SK-N-SH (cell line): ENCODE measurements at regions not wholly inside any gene's neighbourhood (a gene's known extent, or its start where the extent isn't known, plus 50 kb on each side); places are given as distances from the start of the nearest gene placed in this dataset.

Experiments
- CTCF ChIA-PET: fragments of 300-600, 350-600 bp; formaldehyde crosslinking; extraction: SDS; loops from one replicate; lab custom pipeline; 2021; lab: Yijun Ruan, JAX
- POLR2A ChIA-PET: fragments of 350-600 bp; sonication (Branson Sonifier 250); formaldehyde crosslinking; extraction: SDS; loops from one replicate; lab custom pipeline; 2020; ENCODE audit warnings: antibody characterized with exemption, inconsistent platforms; lab: Yijun Ruan, JAX
- DNase-seq: peaks from one replicate; pipeline ENCODE4 v3.0.0; 2012
- H2AFZ ChIP-seq: fragments of 200-600 bp; sonication (generic); 2 replicates; pipeline ENCODE4 v1.8.1; 2016; ENCODE audit warnings: antibody characterized with exemption, mild to moderate bottlenecking, low read depth
- H3F3A ChIP-seq: fragments of 200-600 bp; sonication (generic); replicated peaks from 2 replicates; pipeline ENCODE3; 2016; ENCODE audit warnings: antibody characterized with exemption, mild to moderate bottlenecking; ENCODE audit not compliant: insufficient read depth
- H3K27ac ChIP-seq, 2 experiments: fragments of 200-500 bp in 1 of 2; fragments of 200-600 bp in 1 of 2; sonication (Bioruptor generic) in 1 of 2; sonication (generic), shearing (Covaris generic) in 1 of 2; 2 replicates each; pipeline versions ENCODE4 v1.5.1 to v1.6.1; 2014 to 2016; ENCODE audit warnings: low read depth in 2 of 2, inconsistent platforms in 1 of 2, low read length in 1 of 2, mild to moderate bottlenecking in 1 of 2, mixed read lengths in 1 of 2
- H3K27me3 ChIP-seq: fragments of 200-600 bp; sonication (generic), shearing (Covaris generic); 2 replicates; pipeline ENCODE4 v1.6.1; 2016; ENCODE audit warnings: mixed run types; ENCODE audit not compliant: insufficient read depth
- H3K36me3 ChIP-seq, 2 experiments: fragments of 200-500 bp in 1 of 2; fragments of 200-600 bp in 1 of 2; sonication (Bioruptor generic) in 1 of 2; sonication (generic) in 1 of 2; replicated peaks in 1 of 2; 2 replicates each; pipeline versions ENCODE3 to v1.5.1; 2014 to 2016; ENCODE audit warnings: low read length in 1 of 2, mild to moderate bottlenecking in 1 of 2; ENCODE audit not compliant: insufficient read depth in 2 of 2, control insufficient read depth in 1 of 2
- H3K4me1 ChIP-seq, 2 experiments: fragments of 200-500 bp in 1 of 2; fragments of 200-600 bp in 1 of 2; sonication (Bioruptor generic) in 1 of 2; sonication (generic), shearing (Covaris generic) in 1 of 2; 2 replicates each; pipeline versions ENCODE4 v1.5.1 to v1.6.1; 2014 to 2016; ENCODE audit warnings: low read depth in 1 of 2, low read length in 1 of 2, mixed run types in 1 of 2; ENCODE audit not compliant: insufficient read depth in 2 of 2, control insufficient read depth in 1 of 2
- H3K4me2 ChIP-seq: fragments of 200-600 bp; sonication (generic), shearing (Covaris generic); 2 replicates; pipeline ENCODE4 v1.6.1; 2017; ENCODE audit warnings: mixed run types
- H3K4me3 ChIP-seq, 2 experiments: fragments of 200-500 bp in 1 of 2; fragments of 200-600 bp in 1 of 2; sonication (Bioruptor generic) in 1 of 2; sonication (generic), shearing (Covaris generic) in 1 of 2; 2 replicates each; pipeline versions ENCODE4 v1.5.1 to v1.8.1; 2014 to 2016; ENCODE audit warnings: low read depth in 2 of 2, inconsistent platforms in 1 of 2, low read length in 1 of 2, mild to moderate bottlenecking in 1 of 2, mixed read lengths in 1 of 2, moderate library complexity in 1 of 2
- H3K79me2 ChIP-seq: fragments of 200-600 bp; sonication (generic); 2 replicates; pipeline ENCODE4 v1.8.1; 2017; ENCODE audit warnings: mild to moderate bottlenecking; ENCODE audit not compliant: insufficient read depth
- H3K9ac ChIP-seq: fragments of 200-600 bp; sonication (generic); 2 replicates; pipeline ENCODE4 v1.6.1; 2017; ENCODE audit warnings: mixed run types
- H3K9me2 ChIP-seq: fragments of 200-600 bp; sonication (generic); 2 replicates; pipeline ENCODE4 v1.6.1; 2017; ENCODE audit warnings: mixed run types
- H3K9me3 ChIP-seq: fragments of 200-600 bp; sonication (generic); 2 replicates; pipeline ENCODE4 v1.6.1; 2017; ENCODE audit warnings: mixed run types, mild to moderate bottlenecking, moderate library complexity
- H4K20me1 ChIP-seq: fragments of 200-600 bp; sonication (generic); 2 replicates; pipeline ENCODE4 v1.6.1; 2017; ENCODE audit warnings: mild to moderate bottlenecking, mixed run types; ENCODE audit not compliant: insufficient read depth
- ELF1 ChIP-seq: IDR thresholded peaks from 2 replicates; pipeline ENCODE4 v1.4.0; 2012
- EZH2phosphoT487 ChIP-seq: fragments of 200-600 bp; sonication (generic); IDR thresholded peaks from 2 replicates; pipeline ENCODE4 v1.6.1; 2017; ENCODE audit warnings: low read depth, mixed run types, mild to moderate bottlenecking, antibody characterized with exemption, moderate library complexity, borderline replicate concordance
- GATA2 ChIP-seq: sonication (generic); formaldehyde crosslinking; IDR thresholded peaks from 2 replicates; pipeline ENCODE4 v1.5.0; 2020; ENCODE audit warnings: mild to moderate bottlenecking, missing genetic modification reagents
- MAX ChIP-seq: IDR thresholded peaks from 2 replicates; pipeline ENCODE4 v1.4.0; 2012; ENCODE audit warnings: low read depth
- MEF2A ChIP-seq: IDR thresholded peaks from 2 replicates; pipeline ENCODE4 v1.4.0; 2012; ENCODE audit warnings: low read depth, borderline replicate concordance
- NRF1 ChIP-seq: IDR thresholded peaks from 2 replicates; pipeline ENCODE4 v1.6.1; 2012; ENCODE audit warnings: low read depth, mild to moderate bottlenecking, low read length
- PBX3 ChIP-seq: IDR thresholded peaks from 2 replicates; pipeline ENCODE4; 2012
- REST ChIP-seq: IDR thresholded peaks from 2 replicates; pipeline ENCODE4 v1.6.1; 2012; ENCODE audit warnings: mild to moderate bottlenecking, low read depth, low read length, moderate library complexity
- SIN3A ChIP-seq: IDR thresholded peaks from 2 replicates; pipeline ENCODE4 v1.6.1; 2012; ENCODE audit warnings: low read depth, mild to moderate bottlenecking, low read length, moderate library complexity, borderline replicate concordance
- SMC3 ChIP-seq: IDR thresholded peaks from 2 replicates; pipeline ENCODE4 v1.6.1; 2012; ENCODE audit warnings: low read depth, low read length, improper control_type of control experiment
- WGBS: methylation state at CpG from one replicate; pipeline ENCODE4 v1.1.6; 2017; ENCODE audit warnings: low lambda C conversion rate; 5-methylcytosine and 5-hydroxymethylcytosine counted together

- 40% methylated on average over 3 of the region's 3 CpGs for whole genome bisulfite sequencing
- CTCF ChIA-PET, result no interaction called here
Observed at GRCh38 chr13:47094734-47095434, 198.0 kb upstream of the HTR2A start.

GRCh38 chr13:47092202-47092601 is 195.3 kb upstream of the HTR2A start:
- no peaks in the 10 kb centered on the region for H3K36me3 ChIP-seq
- no peaks in the 10 kb centered on the region for H4K20me1 ChIP-seq
- ChIA-PET POLR2A (no interaction called here), CTCF (no interaction called here)
- no peaks in the 10 kb centered on the region for H3K9me3 ChIP-seq
- no peak overlapping the region for H3K4me3 ChIP-seq
- no peak overlapping the region for H3K27ac ChIP-seq
- no peak overlapping the region for H2AFZ ChIP-seq
- no peaks in the 10 kb centered on the region for H3K27me3 ChIP-seq
- TF ChIP-seq MEF2A (no peak), ELF1 (no peak), NRF1 (no peak), EZH2phosphoT487 (no peak), REST (no peak), MAX (no peak), SMC3 (no peak), PBX3 (no peak), GATA2 (CRISPR knock-in tag) (no peak)
- TF ChIP-seq, all 33 proteins: peak for 0
- H3K4me2 ChIP-seq, result no peak overlapping the region
- H3K9ac ChIP-seq, result no peak overlapping the region
- H3K79me2 ChIP-seq, result no peaks in the 10 kb centered on the region
- H3F3A ChIP-seq, result peaks cover 7% of the 10 kb centered on the region
- DNase-seq, result no peak
- peaks cover 0 to 9% of the 10 kb centered on the region in 2 experiments; a peak in 3 of 4 replicates for H3K4me1 ChIP-seq
- WGBS, result 71% methylated on average over 2 of the region's 2 CpGs
- H3K9me2 ChIP-seq, result no peaks in the 10 kb centered on the region

More at GRCh38 chr13:47094734-47095434, 198.0 kb upstream of the HTR2A start:
- no peak overlapping the region for H3K27ac ChIP-seq
- no peak for DNase-seq
- POLR2A ChIA-PET, result no interaction called here
- no peaks in the 10 kb centered on the region for H3K9me3 ChIP-seq
- H3K4me1 ChIP-seq, result no peaks in the 10 kb centered on the region; a peak in 1 of 4 replicates
- H3F3A ChIP-seq, result peaks cover 4% of the 10 kb centered on the region
- H3K4me2 ChIP-seq, result no peak overlapping the region
- no peak overlapping the region for H2AFZ ChIP-seq
- TF ChIP-seq SIN3A, result no peak
- H4K20me1 ChIP-seq, result no peaks in the 10 kb centered on the region
- H3K4me3 ChIP-seq, result no peak overlapping the region
- no peaks in the 10 kb centered on the region for H3K36me3 ChIP-seq
- no peaks in the 10 kb centered on the region for H3K27me3 ChIP-seq
- H3K79me2 ChIP-seq, result no peaks in the 10 kb centered on the region
- H3K9me2 ChIP-seq, result no peaks in the 10 kb centered on the region
- no peak overlapping the region for H3K9ac ChIP-seq
